Osteoblast (primary cell): ENCODE measurements at regions not wholly inside any gene's neighbourhood (a gene's known extent, or its start where the extent isn't known, plus 50 kb on each side); places are given as distances from the start of the nearest gene placed in this dataset.

Source experiments
- DNase-seq: peaks from one replicate; pipeline ENCODE4 v3.0.0; 2011; ENCODE audit warnings: low spot score, mixed read lengths; ENCODE audit not compliant: insufficient read length; ENCODE audit errors: missing footprints
- H2AFZ ChIP-seq: 2 replicates; pipeline ENCODE4 v1.6.0; 2011; ENCODE audit warnings: mild to moderate bottlenecking, low read length
- H3K27ac ChIP-seq: 2 replicates; pipeline ENCODE4 v1.5.1; 2011; ENCODE audit warnings: mild to moderate bottlenecking, low read depth, low read length, moderate library complexity
- H3K27me3 ChIP-seq: 2 replicates; pipeline ENCODE4 v1.6.0; 2012; ENCODE audit warnings: mild to moderate bottlenecking, control low read depth, inconsistent platforms, low read length, moderate library complexity; ENCODE audit not compliant: insufficient read depth
- H3K36me3 ChIP-seq: 2 replicates; pipeline ENCODE4 v1.5.1; 2011; ENCODE audit warnings: mild to moderate bottlenecking, low read length, control low read depth, moderate library complexity; ENCODE audit not compliant: insufficient read depth
- H3K4me1 ChIP-seq: 2 replicates; pipeline ENCODE4 v1.5.1; 2011; ENCODE audit warnings: mild to moderate bottlenecking, low read length, control low read depth, moderate library complexity; ENCODE audit not compliant: insufficient read depth
- H3K4me2 ChIP-seq: 2 replicates; pipeline ENCODE4 v1.6.0; 2011; ENCODE audit warnings: mild to moderate bottlenecking, low read length; ENCODE audit not compliant: insufficient read depth
- H3K4me3 ChIP-seq: fragments of 200-600 bp; sonication (generic); 3 replicates; pipeline ENCODE4 v1.5.1; 2012; ENCODE audit warnings: mild to moderate bottlenecking, low read length, inconsistent platforms; ENCODE audit not compliant: insufficient read depth
- H3K79me2 ChIP-seq: 2 replicates; pipeline ENCODE4 v1.6.0; 2012; ENCODE audit warnings: mild to moderate bottlenecking, low read length, control low read depth, inconsistent platforms; ENCODE audit not compliant: insufficient read depth
- H3K9me3 ChIP-seq: 2 replicates; pipeline ENCODE4 v1.5.1; 2011; ENCODE audit warnings: low read depth, low read length, control low read depth
- H4K20me1 ChIP-seq: 2 replicates; pipeline ENCODE4 v1.6.0; 2012; ENCODE audit warnings: mild to moderate bottlenecking, low read length, control low read depth; ENCODE audit not compliant: insufficient read depth
- TF ChIP-seq, protein P1 (sequence below): IDR thresholded peaks from 2 replicates; pipeline ENCODE4 v1.5.1; 2011; ENCODE audit warnings: mild to moderate bottlenecking, low read depth, low read length, moderate library complexity; ENCODE audit errors: extremely low read depth

DNA sequence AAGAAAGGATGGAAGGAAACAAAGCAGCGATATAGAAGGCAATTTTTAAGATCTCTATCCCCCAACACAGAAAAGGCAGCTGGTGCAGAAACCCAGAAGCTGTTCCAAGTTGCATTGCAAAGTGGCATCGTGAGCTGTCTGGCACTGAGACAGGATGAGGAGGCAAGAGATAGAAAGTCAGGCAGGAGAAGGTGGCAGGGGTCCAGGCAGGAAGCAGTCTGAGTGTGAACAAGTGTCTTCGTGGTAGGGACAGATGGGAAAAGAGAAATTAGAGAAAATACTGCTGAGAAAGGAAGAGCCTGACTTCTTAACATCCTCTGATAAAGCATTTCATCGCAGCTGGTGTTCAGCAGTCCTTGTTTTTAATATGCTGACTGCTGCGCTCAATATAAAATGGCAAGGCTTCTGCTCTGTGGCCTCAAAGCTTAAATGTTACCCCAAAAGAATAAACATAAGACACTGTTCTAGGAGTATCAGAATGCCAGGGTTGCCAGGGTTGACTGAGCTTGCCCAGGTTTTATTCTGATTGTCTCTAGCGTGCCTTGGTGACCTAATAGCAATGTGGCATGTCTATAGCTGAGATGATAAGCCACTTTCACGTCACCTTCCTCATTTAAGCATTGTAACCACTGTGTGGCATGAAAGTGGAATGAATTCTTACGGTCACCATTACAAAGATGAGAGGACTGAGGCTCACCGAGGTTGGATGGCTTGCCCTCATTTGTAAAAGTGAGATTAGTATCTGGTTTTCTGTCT lies 397.6 kb downstream of the NUAK1 start:
- Histone ChIP-seq H3K9me3 (no peaks in the 10 kb centered on the region), H4K20me1 (no peaks in the 10 kb centered on the region), H3K4me2 (peak overlapping the region; percentile 43), H3K4me3 (no peak overlapping the region), H3K27ac (no peak overlapping the region), H3K79me2 (no peaks in the 10 kb centered on the region), H3K4me1 (peaks cover 20% of the 10 kb centered on the region), H3K27me3 (no peaks in the 10 kb centered on the region), H2AFZ (no peak overlapping the region), H3K36me3 (no peaks in the 10 kb centered on the region)
- DNase-seq = peak; percentile 61
- TF ChIP-seq, protein P1, sequence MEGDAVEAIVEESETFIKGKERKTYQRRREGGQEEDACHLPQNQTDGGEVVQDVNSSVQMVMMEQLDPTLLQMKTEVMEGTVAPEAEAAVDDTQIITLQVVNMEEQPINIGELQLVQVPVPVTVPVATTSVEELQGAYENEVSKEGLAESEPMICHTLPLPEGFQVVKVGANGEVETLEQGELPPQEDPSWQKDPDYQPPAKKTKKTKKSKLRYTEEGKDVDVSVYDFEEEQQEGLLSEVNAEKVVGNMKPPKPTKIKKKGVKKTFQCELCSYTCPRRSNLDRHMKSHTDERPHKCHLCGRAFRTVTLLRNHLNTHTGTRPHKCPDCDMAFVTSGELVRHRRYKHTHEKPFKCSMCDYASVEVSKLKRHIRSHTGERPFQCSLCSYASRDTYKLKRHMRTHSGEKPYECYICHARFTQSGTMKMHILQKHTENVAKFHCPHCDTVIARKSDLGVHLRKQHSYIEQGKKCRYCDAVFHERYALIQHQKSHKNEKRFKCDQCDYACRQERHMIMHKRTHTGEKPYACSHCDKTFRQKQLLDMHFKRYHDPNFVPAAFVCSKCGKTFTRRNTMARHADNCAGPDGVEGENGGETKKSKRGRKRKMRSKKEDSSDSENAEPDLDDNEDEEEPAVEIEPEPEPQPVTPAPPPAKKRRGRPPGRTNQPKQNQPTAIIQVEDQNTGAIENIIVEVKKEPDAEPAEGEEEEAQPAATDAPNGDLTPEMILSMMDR = no peak

DNA sequence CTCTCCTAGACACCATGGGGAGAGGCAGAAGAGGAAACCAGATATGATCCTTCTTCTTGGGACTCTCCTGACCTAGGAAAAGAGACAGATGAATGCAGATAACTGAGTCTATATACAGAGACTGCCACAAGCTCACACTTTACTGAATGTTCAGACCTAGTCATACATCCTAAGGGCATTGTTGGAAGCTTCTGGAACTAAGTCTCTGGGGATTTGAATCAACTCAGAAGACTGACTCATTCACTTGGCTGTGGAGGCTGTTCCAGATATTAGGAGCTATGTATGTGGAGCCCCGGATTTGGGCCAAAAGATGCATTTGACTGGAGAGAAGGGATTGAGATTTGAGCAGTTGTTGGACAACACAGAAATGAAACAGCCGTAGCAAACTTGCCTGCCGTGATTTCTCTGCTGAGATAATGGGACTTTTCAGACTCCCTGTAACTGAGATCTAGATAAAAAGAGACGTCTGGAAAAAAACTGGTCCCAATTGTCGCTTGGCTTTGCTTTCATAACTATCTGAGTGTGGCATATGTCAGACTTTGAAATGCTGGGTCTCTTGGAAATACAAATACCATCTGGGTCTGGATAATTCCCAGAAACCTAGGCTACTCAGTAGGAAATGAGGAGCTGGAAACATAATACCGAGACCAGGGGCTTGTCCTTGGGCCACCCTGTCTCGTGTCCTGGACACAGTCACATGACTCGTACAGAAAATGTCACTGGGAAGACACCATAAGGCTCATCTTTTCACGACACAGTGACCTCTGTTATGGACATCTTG lies 396.8 kb downstream of the NUAK1 start:
- Histone ChIP-seq H2AFZ (no peak overlapping the region), H3K4me1 (peaks cover 20% of the 10 kb centered on the region), H3K4me3 (no peak overlapping the region), H3K27ac (no peak overlapping the region), H3K79me2 (no peaks in the 10 kb centered on the region), H3K4me2 (peak overlapping the region; percentile 43), H3K36me3 (no peaks in the 10 kb centered on the region), H4K20me1 (no peaks in the 10 kb centered on the region), H3K9me3 (no peaks in the 10 kb centered on the region), H3K27me3 (no peaks in the 10 kb centered on the region)
- DNase-seq = peak; percentile 85
- TF ChIP-seq, protein P1 = no peak

DNA sequence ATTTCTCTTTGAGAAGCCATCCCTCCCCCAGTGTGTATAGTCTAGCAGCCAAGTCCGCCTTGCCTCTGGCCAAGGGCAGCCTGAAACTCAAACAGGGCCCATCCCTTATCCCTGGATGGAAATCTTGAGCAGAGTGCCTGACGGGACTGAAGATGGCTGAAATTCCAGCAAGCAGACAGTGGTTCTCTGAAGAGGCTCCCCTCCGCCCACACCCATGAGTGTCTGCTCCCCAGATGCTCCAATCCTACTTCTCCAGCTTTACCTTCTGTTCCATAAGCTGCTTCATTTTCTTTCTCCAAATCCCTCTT lies 396.2 kb downstream of the NUAK1 start:
- no peak for DNase-seq
- Histone ChIP-seq H3K36me3 (no peaks in the 10 kb centered on the region), H3K4me2 (no peak overlapping the region), H2AFZ (no peak overlapping the region), H3K27me3 (no peaks in the 10 kb centered on the region), H3K79me2 (no peaks in the 10 kb centered on the region), H3K4me1 (peaks cover 20% of the 10 kb centered on the region), H3K4me3 (no peak overlapping the region), H4K20me1 (no peaks in the 10 kb centered on the region), H3K27ac (no peak overlapping the region), H3K9me3 (no peaks in the 10 kb centered on the region)
- TF ChIP-seq, protein P1 = no peak

DNA sequence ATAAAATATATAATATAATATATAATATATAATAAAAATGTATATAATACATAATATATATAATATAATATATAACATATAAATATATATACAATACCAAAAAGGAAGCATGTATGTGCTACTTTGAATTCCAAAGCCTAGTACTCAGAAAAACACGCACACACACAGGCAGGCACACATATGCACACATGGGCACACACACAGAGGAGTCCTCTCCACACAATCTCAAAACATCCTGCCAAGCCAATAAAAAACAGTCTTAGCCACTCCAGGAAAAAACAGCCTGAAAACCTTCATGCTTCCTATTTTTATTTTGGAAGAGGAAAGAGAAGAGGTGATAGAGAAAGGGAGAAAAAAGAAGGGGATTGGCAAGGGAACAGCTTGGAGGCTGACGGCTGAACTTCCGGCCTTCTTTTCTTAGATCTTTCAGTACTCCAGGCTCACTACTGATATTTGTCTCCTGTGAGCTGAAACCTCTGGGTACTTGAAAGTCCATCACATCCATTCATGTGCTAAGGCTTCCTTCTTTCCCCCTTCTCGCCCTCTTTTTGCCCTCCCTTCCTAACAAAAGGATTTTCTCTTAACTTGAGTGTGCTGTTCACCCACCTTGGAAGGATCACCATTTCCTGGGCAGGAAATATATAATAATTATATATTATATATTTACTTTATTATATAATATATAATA lies 394.2 kb downstream of the NUAK1 start:
- Histone ChIP-seq H3K36me3 (no peaks in the 10 kb centered on the region), H3K27ac (no peak overlapping the region), H4K20me1 (no peaks in the 10 kb centered on the region), H2AFZ (no peak overlapping the region), H3K4me2 (no peak overlapping the region), H3K9me3 (no peaks in the 10 kb centered on the region), H3K27me3 (no peaks in the 10 kb centered on the region), H3K4me3 (no peak overlapping the region), H3K79me2 (no peaks in the 10 kb centered on the region), H3K4me1 (peaks cover 31% of the 10 kb centered on the region)
- DNase-seq = no peak
- TF ChIP-seq, protein P1 = no peak
